ENCODE measurements at regions not wholly inside any gene's neighbourhood (a gene's known extent, or its start where the extent isn't known, plus 50 kb on each side); places are given as distances from the start of the nearest gene placed in this dataset.
"Not testable (repeated sequence)": the region's sequence is repeated elsewhere in the genome, so short reads cannot be mapped to it uniquely, and the experiment has no call there.

DNA sequence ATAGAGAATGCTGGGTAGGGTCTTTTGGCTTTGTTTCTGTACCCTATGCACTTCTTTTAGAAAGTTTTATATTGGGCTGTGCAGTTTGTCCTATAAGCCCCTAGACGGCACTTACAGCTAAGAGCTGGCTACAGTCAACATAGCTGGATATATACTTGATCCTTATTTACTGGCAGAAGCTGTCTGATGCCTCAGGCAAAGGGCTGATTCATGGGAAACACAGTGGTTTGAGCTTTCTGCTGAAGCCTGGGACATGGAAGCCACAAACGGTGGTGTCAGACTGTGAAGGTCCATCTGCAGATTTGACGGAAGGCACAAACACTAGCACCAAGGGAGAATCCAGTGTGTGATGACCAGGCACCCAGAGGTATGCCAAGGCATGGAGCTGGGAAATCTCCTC lies 608.4 kb downstream of the ANKRD50 start:
- no peak for DNase-seq (ENCODE audit: low read depth, low spot score)

DNA sequence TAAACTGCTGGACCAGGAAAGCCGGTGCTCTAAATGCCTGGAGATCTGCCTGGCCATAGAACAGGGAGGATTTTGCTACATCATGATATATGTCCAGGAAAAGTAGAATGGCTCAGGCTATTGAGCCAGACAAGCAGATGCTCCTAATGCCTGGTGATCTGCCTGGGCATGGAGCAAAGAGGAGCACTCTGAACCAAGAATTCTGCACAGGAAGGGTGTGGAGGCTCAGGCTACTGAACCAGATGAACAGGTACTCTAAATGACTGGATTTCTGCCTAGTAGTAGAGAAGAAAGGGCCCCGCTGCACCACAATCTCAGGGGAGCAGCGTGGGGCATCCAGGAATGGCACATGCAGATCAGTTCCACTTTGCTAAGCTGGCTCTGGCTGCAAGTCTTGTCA lies 607.9 kb downstream of the ANKRD50 start:
- DNase-seq (ENCODE audit: low read depth, low spot score) = no peak

DNA sequence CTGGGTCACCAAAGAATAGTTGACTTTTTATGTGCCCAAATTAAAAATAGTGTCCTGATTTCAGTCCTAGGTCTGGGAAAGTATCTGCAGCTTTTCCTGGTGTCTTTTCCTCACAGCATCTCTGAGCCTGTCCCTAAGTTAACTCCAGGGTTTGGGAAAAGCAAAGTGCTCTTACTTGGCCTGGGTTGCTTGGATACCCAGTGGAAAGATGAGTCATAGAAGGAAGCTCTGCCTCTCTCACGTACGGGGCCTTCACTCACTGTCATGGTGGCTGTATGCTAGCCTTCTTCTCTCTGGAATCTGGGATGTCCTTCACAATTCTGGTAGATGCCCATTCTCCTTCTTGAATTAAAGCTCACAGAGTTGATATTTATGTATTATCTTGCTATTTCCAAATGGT lies 607.3 kb downstream of the ANKRD50 start:
- DNase-seq (ENCODE audit: low read depth, low spot score) = no peak

DNA sequence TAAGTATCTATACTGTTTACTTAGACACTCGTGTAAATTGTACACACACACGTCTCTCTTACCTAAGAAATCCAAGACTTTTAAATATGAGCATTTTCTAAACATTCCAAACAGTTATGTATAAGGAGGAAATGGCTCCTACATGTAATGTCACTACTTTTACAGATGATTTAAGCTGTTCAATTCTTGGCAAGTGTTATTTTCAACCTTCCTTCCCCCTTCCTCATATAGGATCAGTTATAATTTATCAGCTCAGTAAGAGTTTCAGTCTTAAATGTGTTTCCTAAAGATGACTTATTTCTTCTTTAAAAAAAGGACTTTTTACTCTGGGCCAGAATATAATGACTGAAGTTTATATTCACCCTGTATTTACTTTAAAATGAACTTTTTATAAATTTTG lies 601.1 kb downstream of the ANKRD50 start:
- DNase-seq (ENCODE audit: low read depth, low spot score) = no peak

DNA sequence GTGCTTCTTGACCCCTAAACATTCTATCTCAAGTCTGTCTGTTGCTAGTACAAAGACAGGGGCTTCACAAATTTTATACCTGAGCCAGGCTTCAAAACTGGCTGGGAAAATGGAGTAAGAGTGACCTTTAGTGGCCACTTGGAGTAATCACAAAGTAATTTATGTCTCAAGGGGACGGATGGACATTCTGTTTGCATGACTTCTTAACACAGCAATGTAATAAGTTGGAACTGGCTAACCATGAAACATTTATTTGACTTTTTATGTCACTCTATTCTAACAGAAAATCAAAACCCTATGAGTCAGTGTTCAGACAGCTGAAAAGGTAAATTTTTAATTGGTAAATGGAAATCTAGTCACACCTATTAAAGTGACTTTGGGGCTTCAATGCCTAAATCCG lies 600.6 kb downstream of the ANKRD50 start:
- peak; percentile 66 for DNase-seq (ENCODE audit: low read depth, low spot score)

DNA sequence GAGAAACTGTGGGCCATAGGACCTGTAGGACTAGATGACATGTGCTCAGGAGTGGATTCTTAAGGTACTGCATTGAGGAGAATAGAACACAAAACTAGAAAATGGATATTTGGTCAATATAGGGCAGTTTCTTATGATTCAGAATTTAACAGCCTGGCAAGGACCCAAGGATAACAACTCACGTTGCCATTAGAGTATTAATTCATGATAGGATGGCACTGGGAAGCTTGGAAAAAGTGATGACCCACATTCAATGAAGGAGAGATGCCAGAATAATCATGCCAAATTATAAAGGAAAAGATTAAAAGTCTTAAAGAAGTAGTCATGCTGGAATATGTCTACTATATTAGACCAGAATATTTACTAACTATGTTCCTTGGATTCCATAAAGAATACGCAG lies 594.5 kb downstream of the ANKRD50 start:
- no peak for DNase-seq (ENCODE audit: low read depth, low spot score)

DNA sequence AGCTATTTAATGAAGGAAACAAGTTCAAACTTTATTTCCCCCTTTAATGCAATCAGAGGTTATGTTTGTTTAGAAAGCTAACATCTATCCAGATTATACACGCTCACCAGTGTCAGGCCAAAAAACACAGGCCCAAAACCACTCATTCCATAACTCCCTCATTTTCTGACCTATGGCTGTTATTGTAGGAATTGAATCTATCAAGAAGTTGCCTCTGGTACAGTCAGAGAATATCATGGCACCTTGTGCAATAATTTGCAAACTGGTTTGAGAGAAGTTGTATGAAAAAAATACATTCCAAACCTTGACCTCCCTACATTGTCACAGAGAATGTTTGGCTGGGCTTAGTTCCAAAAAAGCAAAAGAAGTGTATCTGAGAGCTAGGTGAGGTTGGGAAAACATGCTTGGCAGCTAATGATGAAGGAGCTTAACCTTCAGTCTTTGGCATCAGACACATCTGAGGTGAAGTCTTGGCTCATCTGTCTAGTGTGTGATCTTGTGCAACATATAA lies 591.0 kb downstream of the ANKRD50 start:
- DNase-seq (ENCODE audit: low read depth, low spot score) = peak; percentile 40

DNA sequence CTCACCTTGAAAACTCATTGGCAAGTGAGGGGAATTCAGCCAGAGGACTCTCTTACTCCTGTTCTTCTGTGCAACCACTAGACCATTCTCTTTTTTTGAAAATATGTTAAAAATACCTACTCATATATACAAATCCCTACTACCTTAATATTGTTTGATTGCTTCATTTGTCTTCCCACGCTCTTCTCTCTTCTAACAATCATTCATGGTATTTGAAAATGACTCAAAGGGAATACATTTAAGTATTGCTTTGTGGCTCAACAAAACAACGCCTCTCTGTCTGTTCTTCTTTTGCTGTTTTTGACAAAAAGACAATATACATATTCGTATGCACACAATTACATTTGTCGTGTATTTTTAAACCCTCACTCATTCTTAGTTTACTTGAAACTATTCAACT lies 589.4 kb downstream of the ANKRD50 start:
- DNase-seq (ENCODE audit: low read depth, low spot score) = no peak

DNA sequence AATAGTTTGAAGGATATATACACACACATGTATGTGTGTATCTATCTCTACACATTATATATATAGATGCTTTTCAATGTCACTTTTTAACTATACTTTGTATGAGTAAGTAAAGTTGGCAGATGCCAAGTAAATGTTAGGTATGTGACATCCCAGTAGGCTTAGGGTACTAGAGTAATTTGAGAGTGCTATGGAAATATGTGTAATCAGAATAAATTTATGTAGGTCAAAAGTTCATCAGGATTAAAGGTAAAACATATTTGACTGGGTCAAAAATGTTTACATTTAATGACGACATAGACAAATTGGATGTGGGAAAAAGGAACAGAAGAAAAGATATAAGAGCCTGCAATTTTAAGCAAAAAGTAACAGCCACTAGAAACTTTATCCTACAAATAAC lies 588.8 kb downstream of the ANKRD50 start:
- DNase-seq (ENCODE audit: low read depth, low spot score) = no peak

DNA sequence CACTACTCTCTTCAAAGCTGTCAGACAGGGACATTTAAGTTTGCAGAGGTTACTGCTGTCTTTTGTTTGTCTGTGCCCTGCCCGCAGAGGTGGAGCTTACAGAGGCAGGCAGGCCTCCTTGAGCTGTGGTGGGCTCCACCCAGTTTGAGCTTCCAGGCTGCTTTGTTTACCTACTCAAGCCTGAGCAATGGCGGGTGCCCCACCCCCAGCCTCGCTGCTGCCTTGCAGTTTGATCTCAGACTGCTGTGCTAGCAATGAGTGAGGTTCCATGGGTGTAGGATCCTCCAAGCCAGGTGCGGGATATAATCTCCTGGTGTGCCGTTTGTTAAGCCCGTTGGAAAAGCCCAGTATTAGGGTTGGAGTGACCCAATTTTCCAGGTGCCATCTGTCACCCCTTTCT lies 581.2 kb downstream of the ANKRD50 start:
- DNase-seq (ENCODE audit: low read depth, low spot score) = not testable (repeated sequence)

DNA sequence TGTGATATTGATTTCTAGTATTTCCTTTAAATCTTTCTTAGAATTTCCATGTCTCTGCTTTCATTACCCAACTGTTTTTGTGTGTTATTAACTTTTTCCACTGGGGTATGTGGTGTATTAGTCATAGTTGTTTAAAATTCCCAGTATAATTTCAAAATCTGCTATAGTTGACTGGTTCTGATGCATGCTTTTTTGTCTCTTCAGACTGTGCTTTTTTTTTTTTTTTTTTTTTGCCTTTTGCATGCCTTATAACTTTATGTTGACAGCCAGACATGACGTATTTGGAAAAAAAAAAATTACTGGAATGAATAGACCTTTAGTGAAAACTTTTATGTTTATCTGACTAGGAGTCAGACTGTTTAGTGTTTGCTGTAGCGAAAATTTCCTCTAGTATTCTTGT lies 580.4 kb downstream of the ANKRD50 start:
- DNase-seq (ENCODE audit: low read depth, low spot score) = no peak

DNA sequence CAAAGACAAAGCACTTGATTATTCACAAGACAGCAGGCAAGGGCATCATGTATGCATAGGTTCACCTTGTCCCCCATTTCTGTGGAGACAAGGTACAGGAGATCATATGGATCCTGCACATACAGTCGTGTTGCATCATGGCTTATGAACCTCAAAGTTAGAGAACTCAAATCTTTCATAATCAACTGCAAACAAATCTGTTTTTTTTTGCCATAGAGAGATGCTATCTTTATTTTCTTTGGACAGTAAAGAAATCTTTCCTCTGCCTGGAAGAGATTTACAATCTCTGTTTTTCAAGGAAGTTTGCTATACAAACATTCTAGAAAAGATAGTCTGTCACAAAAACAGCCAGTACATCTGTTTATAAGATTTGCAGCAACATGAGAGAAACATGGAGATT lies 578.8 kb downstream of the ANKRD50 start:
- DNase-seq (ENCODE audit: low read depth, low spot score) = no peak

DNA sequence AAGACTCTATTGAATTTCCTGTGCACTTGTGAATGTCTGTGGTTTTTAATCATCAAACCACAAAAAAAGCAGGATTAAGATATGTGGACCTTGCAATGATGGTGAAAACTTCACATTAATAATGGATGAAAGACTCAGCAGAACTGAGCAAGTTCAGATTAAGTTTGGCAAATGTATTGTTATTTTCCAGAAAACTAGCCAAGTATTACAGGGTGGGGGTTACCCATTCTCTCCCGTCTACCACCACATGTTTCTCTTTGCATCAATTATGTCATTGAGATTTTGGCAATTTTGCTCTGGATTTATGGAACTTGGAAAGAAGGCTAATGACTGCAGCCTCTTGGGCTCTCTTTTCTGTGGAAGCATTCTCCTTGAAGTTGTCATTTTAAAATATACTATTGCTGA lies 577.1 kb downstream of the ANKRD50 start:
- DNase-seq (ENCODE audit: low read depth, low spot score) = no peak

DNA sequence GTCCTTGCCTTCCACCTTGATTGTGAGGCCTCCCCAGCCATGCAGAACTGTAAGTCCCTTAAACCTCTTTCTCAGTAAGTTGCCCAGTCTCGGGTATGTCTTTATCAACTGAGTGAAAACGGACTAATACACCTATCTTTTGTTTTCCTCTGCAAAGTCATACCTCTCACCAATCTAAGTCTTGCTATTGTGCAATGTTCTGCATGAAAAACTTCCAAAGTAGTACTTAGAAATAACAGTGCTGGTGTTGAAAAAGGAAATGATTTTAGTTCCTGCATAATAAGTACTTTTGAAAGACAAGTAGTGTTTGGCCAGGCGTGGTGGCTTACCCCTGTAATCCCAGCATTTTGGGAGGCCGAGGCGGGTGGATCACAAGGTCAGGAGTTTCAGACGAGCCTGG lies 573.5 kb downstream of the ANKRD50 start:
- no peak for DNase-seq (ENCODE audit: low read depth, low spot score)

DNA sequence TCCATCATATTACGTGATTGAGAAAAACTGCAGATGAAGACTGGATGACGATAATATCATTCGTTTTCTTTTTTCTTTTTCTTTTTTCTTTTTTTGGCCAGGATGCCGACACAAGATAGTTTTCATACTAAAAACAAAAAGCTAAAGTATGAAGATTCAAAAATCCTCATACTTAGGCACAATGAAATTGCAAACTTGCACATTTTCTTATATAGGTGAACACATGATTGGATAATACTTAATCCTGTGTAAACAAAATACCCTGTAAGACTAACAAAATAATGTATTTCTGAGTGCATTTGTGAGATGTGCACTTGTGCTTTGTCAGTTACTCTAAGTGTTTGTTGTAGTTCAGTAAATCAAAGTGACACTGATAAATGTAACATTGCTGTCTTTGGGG lies 568.9 kb downstream of the ANKRD50 start:
- DNase-seq (ENCODE audit: low read depth, low spot score) = no peak

DNA sequence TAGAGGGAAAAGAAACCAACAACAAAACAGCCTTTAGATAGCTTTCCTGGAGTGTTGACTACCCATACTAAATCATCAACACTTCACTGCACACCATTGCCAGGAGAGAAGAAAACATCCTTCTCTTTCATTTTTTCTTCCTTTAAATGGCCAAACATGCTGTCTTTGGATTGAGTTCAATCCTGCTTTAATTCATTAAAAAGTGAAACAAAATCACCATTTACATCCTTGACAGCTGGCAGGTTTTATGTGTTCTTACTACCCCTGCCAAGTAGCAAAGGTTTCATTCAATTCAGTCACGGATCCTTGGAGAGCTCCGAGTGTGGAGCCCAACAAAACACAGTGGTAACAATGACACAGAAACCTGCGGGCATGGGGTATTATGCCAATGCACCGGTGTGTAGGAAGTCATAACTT lies 568.3 kb downstream of the ANKRD50 start:
- DNase-seq (ENCODE audit: low read depth, low spot score) = no peak

DNA sequence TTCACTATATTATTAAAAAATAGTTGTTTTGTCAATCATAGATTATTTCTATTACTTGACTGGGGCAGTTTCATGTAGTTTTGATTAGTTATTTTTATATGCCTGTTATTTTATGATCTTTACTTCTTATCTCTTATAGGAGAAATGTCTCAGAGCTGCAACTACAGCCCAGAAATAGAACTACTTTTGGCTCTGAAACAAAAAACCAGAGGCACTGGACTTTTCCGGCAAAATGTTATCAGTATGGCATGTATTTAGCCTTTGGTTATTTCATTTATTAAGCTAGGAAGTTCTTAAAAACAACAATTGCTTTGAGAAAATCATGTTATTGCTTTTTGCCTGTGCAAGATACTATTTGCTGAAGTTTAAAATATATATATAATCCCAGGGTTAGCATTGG lies 566.5 kb downstream of the ANKRD50 start:
- DNase-seq (ENCODE audit: low read depth, low spot score) = no peak

DNA sequence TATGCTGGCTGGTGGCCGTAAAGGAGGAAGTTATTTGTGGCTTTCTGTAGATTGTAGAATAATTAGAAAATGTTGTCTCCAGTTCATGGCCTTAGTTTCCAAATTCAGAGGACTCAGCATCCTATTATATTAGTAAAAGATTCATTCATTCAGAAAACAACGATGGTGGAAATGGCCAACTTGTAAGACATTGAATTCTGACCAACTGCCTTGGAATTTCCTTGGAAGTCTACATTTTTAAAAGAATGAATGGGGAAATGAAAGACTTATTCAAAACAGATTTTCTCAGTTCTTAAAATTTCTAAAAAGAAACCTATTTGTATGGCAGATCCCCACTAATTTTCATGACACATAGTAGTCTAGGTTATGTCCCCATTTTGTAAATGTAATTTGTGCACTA lies 561.5 kb downstream of the ANKRD50 start:
- DNase-seq (ENCODE audit: low read depth, low spot score) = no peak

DNA sequence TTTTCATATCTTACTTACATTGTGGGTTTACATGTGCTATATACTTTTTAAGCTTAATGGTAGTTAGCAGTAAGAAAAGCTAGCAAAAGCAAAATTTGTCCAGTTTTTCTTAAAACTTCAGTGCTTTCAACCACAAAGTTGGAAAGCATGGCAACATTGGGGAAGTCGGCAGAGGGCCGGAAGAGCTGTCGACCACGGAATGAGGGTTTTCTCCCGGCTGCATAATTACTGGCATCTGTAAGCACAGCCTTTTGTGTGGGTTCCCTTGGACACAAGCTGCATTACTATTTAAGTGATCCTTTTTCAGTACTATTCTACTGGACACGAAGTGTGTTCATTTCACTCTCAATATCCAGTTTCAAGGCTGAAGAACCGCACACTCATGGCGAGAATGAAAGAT lies 560.4 kb downstream of the ANKRD50 start:
- no peak for DNase-seq (ENCODE audit: low read depth, low spot score)

DNA sequence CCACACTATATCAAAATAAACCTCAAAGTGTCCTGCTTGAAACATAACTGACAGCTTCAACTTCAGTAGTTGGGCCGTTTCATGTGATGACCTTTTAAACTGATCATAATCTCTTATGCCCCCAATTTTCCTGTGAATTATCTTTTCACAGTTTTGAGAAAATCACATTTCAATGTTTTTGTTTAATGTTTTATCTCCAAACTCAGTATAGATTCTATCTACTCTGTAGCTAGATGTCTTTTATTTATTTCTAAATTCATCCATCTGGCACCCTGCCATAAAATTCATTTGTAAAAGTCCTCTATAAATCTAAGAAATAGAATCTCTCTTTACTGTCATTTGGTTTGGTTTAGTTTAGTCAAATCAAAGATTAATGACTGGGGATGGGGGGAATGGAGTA lies 557.3 kb downstream of the ANKRD50 start:
- no peak for DNase-seq (ENCODE audit: low read depth, low spot score)

DNA sequence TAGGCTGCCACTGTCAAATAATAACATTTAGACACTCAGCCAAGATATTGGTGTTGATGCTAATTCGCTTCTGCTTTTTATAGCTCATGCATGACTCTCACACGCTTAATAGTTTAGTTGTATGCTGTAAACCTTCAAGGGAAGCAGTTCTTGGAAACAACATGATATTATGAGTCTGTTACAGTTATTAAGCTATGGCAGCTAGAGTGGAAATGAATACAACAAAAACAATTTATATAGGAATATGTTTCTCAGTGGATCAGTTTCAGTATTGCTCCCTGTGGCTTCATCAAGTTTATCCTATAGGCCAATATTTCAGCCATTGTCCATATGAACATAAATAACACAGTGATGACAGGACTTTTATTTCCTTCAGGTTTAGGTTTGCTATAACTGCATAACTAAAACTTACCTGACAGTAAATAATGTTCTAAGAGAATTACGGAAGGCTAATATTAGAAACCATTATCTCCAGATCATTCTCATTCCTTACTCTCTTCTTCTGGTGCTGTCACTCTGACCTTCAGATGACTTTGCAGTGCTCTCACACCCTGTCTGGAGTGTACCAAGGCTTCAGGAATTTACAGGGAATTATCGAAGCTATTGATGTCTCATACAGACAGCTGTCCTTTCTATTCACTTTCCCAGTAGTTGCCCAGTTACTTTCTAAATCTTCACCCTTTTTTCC lies 555.0 kb downstream of the ANKRD50 start:
- DNase-seq (ENCODE audit: low read depth, low spot score) = no peak

DNA sequence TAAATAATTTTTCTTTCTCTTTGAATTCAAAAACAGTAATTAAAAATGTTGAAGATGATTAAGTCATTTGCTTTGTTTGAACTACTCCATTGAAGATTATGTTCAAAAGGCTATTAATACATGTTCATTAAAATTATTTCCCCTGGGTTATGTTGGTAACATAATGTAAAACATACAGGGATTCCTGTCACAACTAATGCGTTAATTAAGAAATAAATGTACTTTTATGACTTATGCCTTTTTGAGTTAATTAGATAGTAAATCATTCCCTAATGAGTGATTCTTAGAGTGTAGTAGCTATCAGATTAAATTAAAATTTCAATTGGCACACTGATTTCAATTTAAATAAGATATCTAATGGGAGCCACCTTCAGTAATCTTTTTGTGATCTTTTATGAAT lies 549.1 kb downstream of the ANKRD50 start:
- DNase-seq (ENCODE audit: low read depth, low spot score) = no peak

DNA sequence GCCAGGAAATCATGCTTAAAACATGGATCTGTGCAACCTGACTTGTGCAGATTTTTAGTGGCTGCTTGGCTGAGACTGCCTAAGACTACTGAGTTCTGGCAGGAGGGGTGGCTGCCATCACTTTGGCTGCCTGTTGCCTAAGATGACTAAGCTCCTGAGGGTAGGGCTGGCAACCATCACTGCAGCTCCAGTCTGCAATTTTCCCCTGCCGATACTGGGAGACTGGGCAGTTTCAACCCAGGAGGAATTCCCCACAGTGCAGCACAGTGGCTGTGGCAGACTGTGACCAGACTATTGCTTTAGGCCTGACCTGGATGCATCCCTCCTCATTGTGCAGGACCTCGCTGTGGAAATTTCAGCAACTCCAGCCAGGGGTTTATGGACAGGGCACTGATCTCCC lies 544.9 kb downstream of the ANKRD50 start:
- no peak for DNase-seq (ENCODE audit: low read depth, low spot score)

DNA sequence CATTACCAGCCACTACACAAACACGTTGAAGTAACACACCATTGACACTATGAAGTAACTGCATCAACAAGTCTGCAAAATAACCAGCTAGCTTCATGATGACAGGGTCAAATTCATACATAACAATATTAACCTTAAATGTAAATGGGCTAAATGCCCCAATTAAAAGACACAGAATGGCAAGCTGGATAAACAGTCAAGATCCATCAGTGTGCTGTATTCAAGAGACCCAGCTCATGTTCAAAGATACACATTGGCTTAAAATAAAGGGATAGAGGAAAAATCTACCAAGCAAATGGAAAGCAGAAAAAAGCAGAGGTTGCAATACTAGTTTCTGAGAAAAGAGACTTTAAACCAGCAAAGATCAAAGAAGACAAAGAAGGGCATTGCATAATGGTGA lies 543.0 kb downstream of the ANKRD50 start:
- not testable (repeated sequence) for DNase-seq (ENCODE audit: low read depth, low spot score)

All from smooth muscle cell of the brain vasculature (primary cell).